Peyer's patch (tissue), 4 donors: ENCODE measurements at regions not wholly inside any gene's neighbourhood (a gene's known extent, or its start where the extent isn't known, plus 50 kb on each side); places are given as distances from the start of the nearest gene placed in this dataset.

ENCODE experiments used
- DNase-seq, 3 donors: peaks; one replicate each; pipeline ENCODE4 v3.0.0-alpha.2; 2017 to 2019
- H3K27ac ChIP-seq, 4 donors: fragments of 200-600 bp; sonication (generic); one replicate each; pipeline ENCODE4 v1.5.1; 2016 to 2019
- H3K27me3 ChIP-seq, 2 donors: fragments of 200-600 bp; sonication (generic); one replicate each; pipeline ENCODE4 v1.5.1; 2019
- H3K36me3 ChIP-seq, 3 donors: fragments of 200-600 bp; sonication (generic); one replicate each; pipeline ENCODE4 v1.5.1; 2016 to 2019
- H3K4me1 ChIP-seq, 4 donors: fragments of 200-600 bp; sonication (generic); one replicate each; pipeline ENCODE4 v1.5.1; 2016 to 2019
- H3K4me3 ChIP-seq, 4 donors: fragments of 200-600 bp; sonication (generic); 1 replicate in 3 of 4; 2 replicates in 1 of 4; pipeline ENCODE4 v1.5.1; 2016 to 2019; ENCODE audit warnings: mild to moderate bottlenecking in 1 of 4
- H3K9me3 ChIP-seq, 4 donors: fragments of 200-600 bp; sonication (generic); one replicate each; pipeline ENCODE4 v1.5.1; 2016 to 2019; ENCODE audit warnings: mild to moderate bottlenecking in 1 of 4
- CTCF ChIP-seq, 6 experiments: fragments of 450-650 bp in 4 of 6; fragments of 200-600 bp in 2 of 6; sonication (generic) in 1 of 6; IDR thresholded peaks; one replicate each; pipeline ENCODE4 v1.5.1; 2017 to 2019; ENCODE audit warnings: antibody characterized with exemption in 6 of 6, mild to moderate bottlenecking in 3 of 6, moderate library complexity in 1 of 6
- POLR2A ChIP-seq, 2 donors: fragments of 450-650 bp; IDR thresholded peaks; one replicate each; pipeline ENCODE4 v1.5.1; 2017; ENCODE audit warnings: antibody characterized with exemption in 2 of 2, mild to moderate bottlenecking in 2 of 2, moderate library complexity in 2 of 2

GRCh38 chr13:27854606-27855005, 62.3 kb downstream of the GSX1 start:
- H3K27ac ChIP-seq: no peak overlapping the region
- no peaks in the 10 kb centered on the region for H3K36me3 ChIP-seq
- H3K4me3 ChIP-seq: no peak overlapping the region
- H3K27me3 ChIP-seq: no peaks in the 10 kb centered on the region
- DNase-seq: no peak
- no peaks in the 10 kb centered on the region for H3K9me3 ChIP-seq
- TF ChIP-seq POLR2A (IDR thresholded peaks at IDR 0.05): no peak
- no peak for TF ChIP-seq CTCF (IDR thresholded peaks at IDR 0.05)
- no peaks in the 10 kb centered on the region for H3K4me1 ChIP-seq

GRCh38 chr13:27855381-27855780, 63.1 kb downstream of the GSX1 start:
- H3K36me3 ChIP-seq: no peaks in the 10 kb centered on the region
- H3K27me3 ChIP-seq: no peaks in the 10 kb centered on the region
- H3K4me3 ChIP-seq: no peak overlapping the region
- DNase-seq: no peak
- H3K9me3 ChIP-seq: no peaks in the 10 kb centered on the region
- no peaks in the 10 kb centered on the region for H3K4me1 ChIP-seq
- TF ChIP-seq POLR2A (IDR thresholded peaks at IDR 0.05): no peak
- H3K27ac ChIP-seq: no peak overlapping the region

- Histone ChIP-seq H3K27me3 (no peaks in the 10 kb centered on the region), H3K9me3 (no peaks in the 10 kb centered on the region), H3K4me3 (no peak overlapping the region), H3K4me1 (no peaks in the 10 kb centered on the region), H3K36me3 (no peaks in the 10 kb centered on the region), H3K27ac (no peak overlapping the region)
- no peak for DNase-seq
- no peak for TF ChIP-seq POLR2A (IDR thresholded peaks at IDR 0.05)
- TF ChIP-seq CTCF (IDR thresholded peaks at IDR 0.05): no peak
These were observed 62.5 kb upstream of the PDX1 start for GRCh38 chr13:27857282-27857681.

GRCh38 chr13:27858046-27858445, 61.8 kb upstream of the PDX1 start:
- Histone ChIP-seq H3K4me3 (no peak overlapping the region), H3K36me3 (no peaks in the 10 kb centered on the region), H3K27me3 (no peaks in the 10 kb centered on the region), H3K27ac (no peak overlapping the region), H3K9me3 (no peaks in the 10 kb centered on the region), H3K4me1 (no peaks in the 10 kb centered on the region)
- no peak for DNase-seq
- no peak for TF ChIP-seq POLR2A (IDR thresholded peaks at IDR 0.05)
- no peak for TF ChIP-seq CTCF (IDR thresholded peaks at IDR 0.05)

GRCh38 chr13:27860743-27861142, 59.1 kb upstream of the PDX1 start:
- no peaks in the 10 kb centered on the region for H3K27me3 ChIP-seq

GRCh38 chr13:27861165-27861564, 58.6 kb upstream of the PDX1 start:
- TF ChIP-seq POLR2A (IDR thresholded peaks at IDR 0.05) (no peak), CTCF (IDR thresholded peaks at IDR 0.05) (no peak)
- Histone ChIP-seq H3K4me3 (no peak overlapping the region), H3K9me3 (no peaks in the 10 kb centered on the region), H3K27ac (no peak overlapping the region), H3K4me1 (no peaks in the 10 kb centered on the region), H3K27me3 (no peaks in the 10 kb centered on the region), H3K36me3 (no peaks in the 10 kb centered on the region)
- DNase-seq: no peak

More at GRCh38 chr13:27860743-27861142, 59.1 kb upstream of the PDX1 start:
- DNase-seq: no peak
- Histone ChIP-seq H3K36me3 (no peaks in the 10 kb centered on the region), H3K4me1 (no peaks in the 10 kb centered on the region), H3K9me3 (no peaks in the 10 kb centered on the region), H3K27ac (no peak overlapping the region), H3K4me3 (no peak overlapping the region)
- TF ChIP-seq CTCF (IDR thresholded peaks at IDR 0.05) (no peak), POLR2A (IDR thresholded peaks at IDR 0.05) (no peak)
